OCI-LY3 (cell line): ENCODE measurements at regions not wholly inside any gene's neighbourhood (a gene's known extent, or its start where the extent isn't known, plus 50 kb on each side); places are given as distances from the start of the nearest gene placed in this dataset.
"Not testable (repeated sequence)": the region's sequence is repeated elsewhere in the genome, so short reads cannot be mapped to it uniquely, and the experiment has no call there.

Source experiments
- EZH2phosphoT487 ChIP-seq: fragments of 200-600 bp; shearing (Covaris generic); IDR thresholded peaks from 2 replicates; pipeline ENCODE4 v1.6.1; 2018; ENCODE audit warnings: antibody characterized with exemption, mixed run types, low read depth
- TF ChIP-seq, protein P1 (sequence below): fragments of 200-600, 300-600 bp; sonication (generic); IDR thresholded peaks from 2 replicates; pipeline ENCODE4 v1.5.1; 2014; ENCODE audit warnings: antibody characterized with exemption, low read length, low read depth

DNA sequence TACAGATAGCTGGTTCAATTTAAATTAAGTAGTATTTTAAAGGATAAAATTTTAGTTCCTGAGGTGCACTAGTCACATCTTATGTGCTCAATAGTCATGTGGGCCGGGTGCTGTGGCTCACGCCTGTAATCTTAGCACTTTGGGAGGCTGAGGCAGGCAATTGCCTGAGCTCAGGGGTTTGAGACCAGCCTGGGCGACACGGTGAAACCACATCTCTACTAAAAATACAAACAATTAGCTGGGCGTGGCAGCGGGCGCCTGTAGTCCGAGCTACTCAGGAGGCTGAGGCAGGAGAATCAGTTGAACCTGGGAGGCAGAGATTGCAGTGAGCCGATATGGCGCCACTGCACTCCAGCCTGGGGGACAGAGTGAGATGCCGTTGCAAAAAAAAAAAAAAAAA, 219.9 kb upstream of the HHIP start:
- TF ChIP-seq, protein P1, sequence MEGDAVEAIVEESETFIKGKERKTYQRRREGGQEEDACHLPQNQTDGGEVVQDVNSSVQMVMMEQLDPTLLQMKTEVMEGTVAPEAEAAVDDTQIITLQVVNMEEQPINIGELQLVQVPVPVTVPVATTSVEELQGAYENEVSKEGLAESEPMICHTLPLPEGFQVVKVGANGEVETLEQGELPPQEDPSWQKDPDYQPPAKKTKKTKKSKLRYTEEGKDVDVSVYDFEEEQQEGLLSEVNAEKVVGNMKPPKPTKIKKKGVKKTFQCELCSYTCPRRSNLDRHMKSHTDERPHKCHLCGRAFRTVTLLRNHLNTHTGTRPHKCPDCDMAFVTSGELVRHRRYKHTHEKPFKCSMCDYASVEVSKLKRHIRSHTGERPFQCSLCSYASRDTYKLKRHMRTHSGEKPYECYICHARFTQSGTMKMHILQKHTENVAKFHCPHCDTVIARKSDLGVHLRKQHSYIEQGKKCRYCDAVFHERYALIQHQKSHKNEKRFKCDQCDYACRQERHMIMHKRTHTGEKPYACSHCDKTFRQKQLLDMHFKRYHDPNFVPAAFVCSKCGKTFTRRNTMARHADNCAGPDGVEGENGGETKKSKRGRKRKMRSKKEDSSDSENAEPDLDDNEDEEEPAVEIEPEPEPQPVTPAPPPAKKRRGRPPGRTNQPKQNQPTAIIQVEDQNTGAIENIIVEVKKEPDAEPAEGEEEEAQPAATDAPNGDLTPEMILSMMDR: not testable (repeated sequence)
- not testable (repeated sequence) for TF ChIP-seq EZH2phosphoT487
